H9 (cell line): ENCODE measurements at regions not wholly inside any gene's neighbourhood (a gene's known extent, or its start where the extent isn't known, plus 50 kb on each side); places are given as distances from the start of the nearest gene placed in this dataset.

ENCODE experiments used
- DNase-seq: peaks from one replicate; pipeline ENCODE4 v3.0.0-alpha.2; 2017
- H2AFZ ChIP-seq: one replicate; pipeline ENCODE4 v1.6.1; 2013; ENCODE audit warnings: mild to moderate bottlenecking, low read length, control low read depth, moderate library complexity
- H2AK5ac ChIP-seq: 2 replicates; pipeline ENCODE4 v1.6.1; 2013; ENCODE audit warnings: low read length, control low read depth, mixed read lengths; ENCODE audit not compliant: insufficient read length
- H2BK120ac ChIP-seq: one replicate; pipeline ENCODE4 v1.6.1; 2013; ENCODE audit warnings: low read depth, mild to moderate bottlenecking, low read length, control low read depth, inconsistent platforms; ENCODE audit not compliant: poor library complexity, severe bottlenecking
- H2BK12ac ChIP-seq: 2 replicates; pipeline ENCODE4 v1.6.1; 2013; ENCODE audit warnings: low read length, control low read depth, mixed read lengths, low read depth; ENCODE audit not compliant: insufficient read length
- H2BK15ac ChIP-seq: 2 replicates; pipeline ENCODE4 v1.6.1; 2013; ENCODE audit warnings: low read depth, low read length, control low read depth
- H2BK20ac ChIP-seq: one replicate; pipeline ENCODE4 v1.6.1; 2013; ENCODE audit warnings: low read depth, mild to moderate bottlenecking, low read length, control low read depth, inconsistent platforms; ENCODE audit not compliant: poor library complexity, severe bottlenecking
- H2BK5ac ChIP-seq: 2 replicates; pipeline ENCODE4 v1.6.1; 2013; ENCODE audit warnings: low read length, control low read depth, mixed read lengths; ENCODE audit not compliant: insufficient read length
- H3K14ac ChIP-seq: 2 replicates; pipeline ENCODE4 v1.6.1; 2013; ENCODE audit warnings: low read length, control low read depth; ENCODE audit not compliant: insufficient read depth
- H3K18ac ChIP-seq: 2 replicates; pipeline ENCODE4 v1.6.1; 2013; ENCODE audit warnings: low read depth, mild to moderate bottlenecking, mixed read lengths, low read length, control low read depth; ENCODE audit not compliant: insufficient read length
- H3K23ac ChIP-seq: 2 replicates; pipeline ENCODE4 v1.6.1; 2013; ENCODE audit warnings: low read length, control low read depth, mixed read lengths, low read depth; ENCODE audit not compliant: insufficient read length
- H3K23me2 ChIP-seq: 2 replicates; pipeline ENCODE4 v1.6.1; 2013; ENCODE audit warnings: low read depth, mild to moderate bottlenecking, mixed read lengths, low read length, control low read depth; ENCODE audit not compliant: insufficient read length, poor library complexity, severe bottlenecking
- H3K27ac ChIP-seq: 2 replicates; pipeline ENCODE4 v1.5.1; 2013; ENCODE audit warnings: low read length, control low read depth, mixed read lengths, low read depth; ENCODE audit not compliant: insufficient read length
- H3K27me3 ChIP-seq: 2 replicates; pipeline ENCODE4 v1.6.1; 2013; ENCODE audit warnings: low read length, control low read depth, inconsistent platforms; ENCODE audit not compliant: insufficient read depth
- H3K4ac ChIP-seq: 2 replicates; pipeline ENCODE4 v1.6.1; 2013; ENCODE audit warnings: low read depth, mild to moderate bottlenecking, control low read depth, inconsistent platforms, low read length, moderate library complexity
- H3K4me1 ChIP-seq: 2 replicates; pipeline ENCODE4 v1.6.1; 2013; ENCODE audit warnings: low read length, control low read depth, inconsistent platforms; ENCODE audit not compliant: insufficient read depth
- H3K4me2 ChIP-seq: 2 replicates; pipeline ENCODE4 v1.6.1; 2013; ENCODE audit warnings: low read length, control low read depth, mixed read lengths; ENCODE audit not compliant: insufficient read length, insufficient read depth
- H3K56ac ChIP-seq: 2 replicates; pipeline ENCODE4 v1.6.1; 2013; ENCODE audit warnings: low read depth, mild to moderate bottlenecking, mixed read lengths, low read length, control low read depth; ENCODE audit not compliant: insufficient read length
- H3K79me1 ChIP-seq: 2 replicates; pipeline ENCODE4 v1.6.1; 2013; ENCODE audit warnings: low read depth, mild to moderate bottlenecking, moderate library complexity, low read length, control low read depth, inconsistent platforms; ENCODE audit not compliant: insufficient read depth, poor library complexity, severe bottlenecking
- H3K79me2 ChIP-seq: 2 replicates; pipeline ENCODE4 v1.6.1; 2013; ENCODE audit warnings: low read length, control low read depth, inconsistent platforms; ENCODE audit not compliant: insufficient read depth
- H3K9ac ChIP-seq: 2 replicates; pipeline ENCODE4 v1.6.1; 2013; ENCODE audit warnings: low read length, control low read depth, mixed read lengths; ENCODE audit not compliant: insufficient read length; ENCODE audit errors: extremely low read depth
- H3K9me3 ChIP-seq: one replicate; pipeline ENCODE4 v1.6.1; 2013; ENCODE audit warnings: low read depth, low read length, inconsistent platforms; ENCODE audit not compliant: control insufficient read depth
- H3T11ph ChIP-seq: one replicate; pipeline ENCODE4 v1.6.1; 2013; ENCODE audit warnings: mild to moderate bottlenecking, low read length, control low read depth, inconsistent platforms
- H4K20me1 ChIP-seq: one replicate; pipeline ENCODE4 v1.6.1; 2013; ENCODE audit not compliant: control insufficient read depth, insufficient read length, insufficient read depth
- H4K5ac ChIP-seq: 2 replicates; pipeline ENCODE4 v1.6.1; 2013; ENCODE audit warnings: low read depth, mild to moderate bottlenecking, mixed read lengths, low read length, control low read depth; ENCODE audit not compliant: insufficient read length
- H4K8ac ChIP-seq: replicated peaks from 2 replicates; pipeline ENCODE4 v1.6.1; 2013; ENCODE audit warnings: low read length, control low read depth, mixed read lengths, low read depth; ENCODE audit not compliant: insufficient read length
- H4K91ac ChIP-seq: 2 replicates; pipeline ENCODE4 v1.6.1; 2013; ENCODE audit warnings: low read depth, mild to moderate bottlenecking, moderate library complexity, mixed read lengths, low read length, control low read depth; ENCODE audit not compliant: insufficient read length
- H3K27ac Mint-ChIP-seq, 3 experiments: 2 replicates in 2 of 3; 3 replicates in 1 of 3; pipeline ENCODE4 v1.8.0; 2020 to 2021; ENCODE audit warnings: mixed read lengths in 3 of 3, mild to moderate bottlenecking in 1 of 3, moderate library complexity in 1 of 3
- H3K27me3 Mint-ChIP-seq: 2 replicates; pipeline ENCODE4 v1.8.0; 2021; ENCODE audit warnings: low read depth, mild to moderate bottlenecking, moderate library complexity, mixed read lengths
- H3K36me3 Mint-ChIP-seq, 3 experiments: 2 replicates in 2 of 3; 3 replicates in 1 of 3; pipeline ENCODE4 v1.8.0; 2020 to 2021; ENCODE audit warnings: low read depth in 3 of 3, mixed read lengths in 3 of 3; ENCODE audit not compliant: insufficient read depth in 1 of 3
- H3K4me1 Mint-ChIP-seq, 2 experiments: 2 replicates each; pipeline ENCODE4 v1.8.0; 2020; ENCODE audit warnings: mixed read lengths in 2 of 2
- H3K4me3 Mint-ChIP-seq, 2 experiments: 2 replicates in 1 of 2; 3 replicates in 1 of 2; pipeline ENCODE4 v1.8.0; 2020 to 2021; ENCODE audit warnings: mild to moderate bottlenecking in 2 of 2, mixed read lengths in 2 of 2, moderate library complexity in 1 of 2
- H3K9me3 Mint-ChIP-seq, 2 experiments: 2 replicates in 1 of 2; 3 replicates in 1 of 2; pipeline ENCODE4 v1.8.0; 2020; ENCODE audit warnings: mild to moderate bottlenecking in 2 of 2, mixed read lengths in 2 of 2, moderate library complexity in 1 of 2
- CTCF ChIP-seq: fragments of 200-600 bp; sonication (generic); conservative IDR thresholded peaks from 3 replicates; pipeline ENCODE4 v1.8.0; 2021; ENCODE audit warnings: antibody characterized with exemption, mild to moderate bottlenecking
- WGBS: extraction: QIAGEN DNeasy Blood & Tissue Kit; methylation state at CpG from one replicate; pipeline ENCODE4 v1.1.7; 2013; ENCODE audit warnings: missing lambda C conversion rate, low lambda C conversion rate, mixed read lengths; ENCODE audit not compliant: insufficient read length; ENCODE audit errors: extremely low coverage; 5-methylcytosine and 5-hydroxymethylcytosine counted together

- no peak overlapping the region for H2BK15ac ChIP-seq
- no peak overlapping the region for H3K14ac ChIP-seq
- DNase-seq, result peak; percentile 78
- H3K23me2 ChIP-seq, result no peaks in the 10 kb centered on the region
- Mint-ChIP-seq H3K36me3 (no peaks in the 10 kb centered on the region), H3K27ac (no peak overlapping the region; a peak in 1 of 7 replicates), H3K9me3 (no peaks in the 10 kb centered on the region), H3K27me3 (peaks cover 31% of the 10 kb centered on the region), H3K4me1 (peaks cover 2 to 6% of the 10 kb centered on the region in 2 experiments; a peak in 2 of 4 replicates), H3K4me3 (peak overlapping the region; percentile 19 to 58; a peak in 3 of 5 replicates)
- H2BK120ac ChIP-seq, result no peak overlapping the region
- no peaks in the 10 kb centered on the region for H3K79me2 ChIP-seq
- no peaks in the 10 kb centered on the region for H4K20me1 ChIP-seq
- no CpG with 5 or more reads among the region's 60 CpGs for WGBS
- H3K18ac ChIP-seq, result no peak overlapping the region
- H3K9me3 ChIP-seq, result no peaks in the 10 kb centered on the region
- H2AFZ ChIP-seq, result no peak overlapping the region
- H3K4ac ChIP-seq, result no peak overlapping the region
- no peak overlapping the region for H3K27ac ChIP-seq
- no peaks in the 10 kb centered on the region for H3K4me1 ChIP-seq
- no peak overlapping the region for H3K9ac ChIP-seq
- no peak overlapping the region for H4K91ac ChIP-seq
- H4K8ac ChIP-seq, result no peak overlapping the region
- H2BK20ac ChIP-seq, result no peak overlapping the region
- H2AK5ac ChIP-seq, result no peak overlapping the region
- no peak overlapping the region for H2BK12ac ChIP-seq
- H3K23ac ChIP-seq, result no peak overlapping the region
- H3K27me3 ChIP-seq, result peaks cover 3% of the 10 kb centered on the region; the same call in 1 of the 2 replicates
- H3K79me1 ChIP-seq, result no peaks in the 10 kb centered on the region
- no peak overlapping the region for H3T11ph ChIP-seq
- no peak overlapping the region for H4K5ac ChIP-seq
- peak; percentile 100 for TF ChIP-seq CTCF
- H2BK5ac ChIP-seq, result no peak overlapping the region
- H3K56ac ChIP-seq, result no peak overlapping the region
- peak overlapping the region; percentile 40 for H3K4me2 ChIP-seq
Observed at GRCh38 chr18:47748847-47749599, 181.4 kb downstream of the SMAD2 start.
